IPS-18c (cell line): ENCODE measurements at regions not wholly inside any gene's neighbourhood (a gene's known extent, or its start where the extent isn't known, plus 50 kb on each side); places are given as distances from the start of the nearest gene placed in this dataset.

Experiments used
- H3K4me3 ChIP-seq: 2 replicates; pipeline ENCODE4 v1.7.0; 2013; ENCODE audit warnings: low read depth, mild to moderate bottlenecking, low read length, moderate library complexity; ENCODE audit not compliant: insufficient read depth
- H3K9me3 ChIP-seq: one replicate; pipeline ENCODE4 v1.6.1; 2013; ENCODE audit warnings: mild to moderate bottlenecking, low read length, moderate library complexity; ENCODE audit not compliant: control insufficient read depth, insufficient read depth

DNA sequence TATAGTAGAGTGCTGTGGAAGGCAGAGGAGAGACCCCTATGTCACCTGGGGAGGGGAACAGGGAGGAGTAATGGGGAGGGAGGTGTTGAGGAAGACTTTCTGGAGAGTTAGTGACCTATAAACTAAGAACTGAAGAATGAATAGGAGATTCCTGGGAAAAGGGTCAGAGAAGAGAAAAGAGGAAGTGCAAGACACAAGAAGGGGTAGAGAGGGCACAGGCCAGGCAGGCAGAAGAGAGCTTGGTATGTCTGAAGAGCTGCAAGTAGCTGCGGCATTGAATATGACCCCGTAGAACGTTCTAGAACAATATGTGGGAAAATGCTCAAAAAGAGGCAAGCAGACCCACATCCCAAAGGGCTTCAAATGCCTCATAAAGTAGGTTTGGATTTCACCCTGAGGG lies 361.2 kb downstream of the PRDM2 start:
- H3K4me3 ChIP-seq = no peak overlapping the region
- no peaks in the 10 kb centered on the region for H3K9me3 ChIP-seq

DNA sequence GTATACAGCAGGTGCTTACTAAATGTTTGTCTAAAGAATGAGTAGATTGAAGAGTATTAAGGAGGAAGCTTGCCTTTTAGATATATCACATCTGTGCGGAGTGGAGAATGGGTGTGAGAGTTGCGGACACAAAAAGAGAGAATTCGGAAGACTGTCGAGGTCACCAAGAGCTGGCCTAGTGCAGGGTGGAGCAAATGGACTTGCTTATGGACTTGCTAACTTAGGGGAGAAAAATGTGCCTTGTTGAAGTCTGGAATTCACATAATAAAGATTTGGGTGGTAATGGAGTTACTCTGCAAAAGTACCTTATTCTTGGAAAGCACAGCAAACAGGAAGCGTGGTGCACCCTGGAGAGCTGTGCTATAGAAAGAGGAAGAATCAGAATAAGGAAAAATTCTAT lies 361.7 kb downstream of the PRDM2 start:
- no peaks in the 10 kb centered on the region for H3K9me3 ChIP-seq
- H3K4me3 ChIP-seq = no peak overlapping the region

DNA sequence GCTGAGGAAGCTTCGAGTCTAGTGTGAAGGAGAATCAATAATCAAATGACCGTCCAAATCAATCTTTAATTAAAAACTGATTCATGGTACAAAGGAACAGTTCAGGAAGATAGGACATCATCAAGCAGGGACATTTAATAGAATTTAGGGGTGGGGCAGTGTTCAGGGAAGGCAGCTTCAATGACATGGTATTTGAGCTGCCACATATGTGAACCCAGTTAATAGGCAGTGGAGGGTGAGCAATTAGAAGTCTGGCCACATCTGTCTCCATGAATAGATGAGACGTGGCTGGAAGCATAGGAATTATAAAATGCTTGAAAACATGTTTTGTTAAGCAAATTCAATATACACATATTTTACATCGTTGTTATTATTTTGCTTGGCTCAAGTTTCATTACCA lies 362.7 kb downstream of the PRDM2 start:
- no peaks in the 10 kb centered on the region for H3K9me3 ChIP-seq
- H3K4me3 ChIP-seq = no peak overlapping the region

DNA sequence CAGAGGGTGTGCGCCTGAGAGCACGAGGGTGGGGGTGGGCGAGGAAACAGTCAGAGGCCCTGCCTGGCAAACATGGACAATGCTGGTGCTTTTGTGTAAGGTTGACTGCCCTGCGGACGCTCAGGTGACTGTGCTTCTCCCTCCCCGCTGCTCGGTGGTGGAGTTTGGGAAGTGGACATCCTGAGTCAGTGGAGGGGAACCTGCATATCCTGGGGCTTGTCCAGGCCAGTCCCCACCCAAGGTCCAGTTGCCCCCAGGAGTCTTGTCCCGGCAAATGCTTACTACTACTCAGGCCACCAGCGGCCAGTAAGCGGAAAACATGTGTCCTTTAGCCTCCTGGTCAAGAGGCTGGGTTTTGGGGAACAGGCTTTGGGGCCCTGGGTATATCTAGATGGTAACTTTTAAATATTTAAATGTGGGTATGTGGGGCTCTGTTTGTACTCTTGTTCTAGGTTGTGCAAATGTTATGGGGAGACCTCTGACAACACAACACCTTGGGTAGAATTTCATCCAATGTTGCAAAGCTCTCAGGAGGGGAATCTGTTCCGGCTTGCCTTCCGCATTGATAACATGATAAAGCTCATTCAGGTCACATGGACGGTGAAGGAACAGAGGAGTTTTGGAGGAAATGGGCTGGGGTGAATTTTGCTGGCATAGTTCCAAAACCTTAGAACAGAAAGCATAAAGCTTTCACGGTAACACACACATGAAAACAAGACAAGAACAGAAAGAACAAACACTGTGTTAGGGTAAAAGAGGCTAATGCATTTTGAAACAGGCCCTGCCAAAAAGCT lies 364.9 kb downstream of the PRDM2 start:
- H3K4me3 ChIP-seq = no peak overlapping the region
- no peaks in the 10 kb centered on the region for H3K9me3 ChIP-seq

DNA sequence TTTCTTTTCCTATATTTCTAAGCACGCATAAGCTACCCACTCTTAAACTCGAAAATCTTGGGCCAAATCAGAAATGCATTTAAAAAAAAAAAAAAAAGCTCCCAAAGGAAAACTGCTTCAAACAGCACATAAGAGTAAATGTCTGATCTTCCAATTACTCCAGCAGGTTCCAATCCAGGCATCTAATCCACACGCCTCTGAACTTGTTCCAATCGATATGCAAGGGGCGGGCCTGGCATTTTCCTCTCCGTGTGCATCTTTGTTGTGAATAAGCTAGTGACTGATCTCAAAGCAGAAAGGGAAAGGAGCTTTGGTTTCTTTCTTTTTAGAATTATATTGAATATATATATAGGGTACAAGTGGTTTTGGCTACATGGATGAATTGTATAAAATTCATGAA lies 365.5 kb downstream of the PRDM2 start:
- H3K4me3 ChIP-seq = no peak overlapping the region
- no peaks in the 10 kb centered on the region for H3K9me3 ChIP-seq

DNA sequence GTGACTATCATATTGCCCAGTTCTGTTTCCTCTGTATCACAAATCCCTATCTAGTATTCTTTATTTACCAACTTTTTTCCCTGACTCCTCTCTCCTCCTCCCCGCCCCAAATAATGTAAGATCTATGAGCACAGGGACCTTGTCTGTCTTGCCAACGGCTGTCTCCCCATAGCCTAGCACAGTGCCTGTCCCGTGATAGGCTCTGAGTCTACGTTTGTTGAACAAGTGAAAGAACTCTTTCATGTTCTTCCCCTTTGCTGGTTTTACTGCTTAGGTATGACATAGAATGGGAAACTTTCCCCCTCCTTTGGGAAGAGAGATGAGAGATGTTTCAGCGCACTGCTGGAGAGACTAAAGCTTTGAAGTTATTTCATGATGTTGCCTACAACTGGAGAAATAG lies 367.0 kb downstream of the PRDM2 start:
- H3K9me3 ChIP-seq = no peaks in the 10 kb centered on the region

DNA sequence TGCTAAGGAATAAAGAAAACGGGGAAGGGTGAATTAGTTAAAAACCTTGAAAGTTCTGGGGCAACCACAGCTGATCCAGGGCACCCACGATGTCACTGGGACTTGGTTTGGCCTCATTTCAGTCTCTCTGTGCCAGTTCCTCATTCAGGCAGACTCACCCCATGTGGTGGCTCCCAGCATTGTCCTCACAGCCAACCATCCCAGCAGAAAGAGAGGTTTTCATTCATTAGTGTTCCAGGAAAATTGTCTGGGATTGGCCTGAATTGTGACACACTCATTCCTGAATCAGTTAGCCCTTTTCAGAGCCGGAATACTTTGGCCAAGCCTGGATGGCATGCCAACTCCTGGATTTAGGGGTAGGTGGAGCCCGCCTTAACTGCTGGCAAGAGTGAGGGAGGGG lies 367.7 kb downstream of the PRDM2 start:
- Histone ChIP-seq H3K9me3 (no peaks in the 10 kb centered on the region), H3K4me3 (no peak overlapping the region)

More for the DNA sequence above, 367.0 kb downstream of the PRDM2 start:
- H3K4me3 ChIP-seq = no peak overlapping the region

DNA sequence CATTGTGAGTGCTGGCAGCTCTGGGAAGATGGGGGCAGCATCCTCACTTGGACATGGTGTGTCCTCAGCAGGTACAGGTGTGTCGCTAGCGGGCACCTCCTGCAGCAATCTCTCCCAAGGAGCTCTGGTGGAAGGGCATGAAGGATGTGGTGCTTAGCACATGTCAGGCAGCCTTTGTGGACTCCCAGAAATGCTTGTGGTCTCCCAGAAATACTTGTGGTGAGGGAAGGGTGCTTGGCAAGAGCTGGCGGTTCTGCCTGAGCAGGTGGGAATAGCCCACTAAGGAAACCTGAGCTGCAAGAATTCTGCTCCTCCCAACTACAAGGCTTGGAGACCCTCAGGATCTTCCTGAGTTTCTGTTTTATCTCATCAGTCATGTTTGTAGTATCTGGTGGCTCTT lies 371.6 kb downstream of the PRDM2 start:
- Histone ChIP-seq H3K9me3 (no peaks in the 10 kb centered on the region), H3K4me3 (no peak overlapping the region)

DNA sequence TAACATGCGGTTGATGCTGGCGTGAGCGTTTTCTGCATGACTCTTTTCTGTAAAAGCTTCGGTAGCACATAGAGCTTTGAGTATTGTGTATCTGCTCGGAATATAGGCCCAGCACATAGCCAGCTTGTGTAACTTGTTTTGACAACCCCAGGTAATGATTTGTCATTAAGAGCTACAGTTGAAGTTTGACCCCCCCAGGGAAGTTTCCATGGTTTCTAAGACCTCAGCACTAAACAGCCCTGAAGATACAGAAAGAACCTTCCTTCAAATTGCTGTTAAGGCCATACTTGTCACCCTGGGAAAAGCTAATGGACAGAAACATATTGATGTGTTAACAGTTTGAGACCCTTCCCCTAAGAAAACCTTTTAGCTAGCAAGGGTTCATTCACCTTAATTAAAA lies 380.7 kb downstream of the PRDM2 start:
- H3K9me3 ChIP-seq = no peaks in the 10 kb centered on the region
- no peak overlapping the region for H3K4me3 ChIP-seq

DNA sequence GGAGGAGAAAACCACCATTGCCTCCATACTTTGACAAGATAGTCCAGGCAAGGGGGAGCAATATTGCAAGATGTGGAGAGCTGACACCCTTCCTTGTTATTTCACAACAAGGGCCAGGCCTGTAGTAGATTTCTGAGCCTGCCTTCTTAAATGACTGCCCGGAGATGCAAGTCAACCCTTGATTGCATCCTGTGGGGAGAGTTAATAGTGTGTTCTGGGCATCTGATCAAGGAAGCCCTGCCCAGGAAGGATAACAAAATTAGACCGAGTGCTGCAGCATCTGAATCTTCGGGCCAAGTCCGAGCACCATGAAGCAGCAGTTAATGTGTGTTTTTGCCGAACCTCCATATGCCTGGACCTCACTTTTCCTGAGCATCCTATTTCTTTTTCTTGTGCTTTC lies 382.3 kb downstream of the PRDM2 start:
- Histone ChIP-seq H3K4me3 (no peak overlapping the region), H3K9me3 (no peaks in the 10 kb centered on the region)

DNA sequence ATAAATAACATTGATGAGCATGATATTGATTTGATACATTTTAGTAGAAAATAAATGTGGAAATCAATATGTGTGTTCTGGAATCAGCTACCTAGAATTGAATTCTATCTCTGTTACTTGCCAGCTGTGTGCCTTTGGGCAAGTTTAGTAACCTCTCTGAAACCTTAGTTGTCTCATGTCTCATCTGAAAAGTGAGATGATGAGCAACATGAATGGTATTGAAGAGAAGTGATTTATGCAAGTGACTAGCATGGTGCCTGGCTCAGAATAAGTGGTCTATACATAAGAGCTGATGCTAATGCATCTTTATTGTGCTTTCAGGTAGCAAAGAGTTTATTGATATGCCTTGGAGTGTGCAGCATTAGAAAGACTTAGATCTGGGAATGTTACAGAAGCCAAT lies 383.3 kb downstream of the PRDM2 start:
- H3K4me3 ChIP-seq = no peak overlapping the region
- no peaks in the 10 kb centered on the region for H3K9me3 ChIP-seq

DNA sequence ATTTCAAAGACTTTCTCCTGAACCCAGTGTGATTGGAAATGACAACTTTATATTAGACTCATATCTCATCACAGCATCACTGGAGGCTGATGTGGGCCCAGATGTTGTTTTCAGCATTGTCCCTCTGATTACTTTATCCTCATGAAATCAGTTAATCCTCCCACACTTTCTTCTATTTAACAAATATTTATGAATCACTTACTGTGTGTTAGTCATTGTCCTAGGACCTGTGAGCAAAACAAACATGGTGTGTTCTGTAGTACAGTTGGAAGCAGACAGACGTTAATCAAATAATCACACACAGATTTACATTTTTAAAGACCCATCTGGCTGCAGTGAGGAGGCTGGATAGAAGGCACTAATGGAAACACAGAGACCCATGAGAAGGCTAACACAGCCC lies 383.7 kb downstream of the PRDM2 start:
- Histone ChIP-seq H3K9me3 (no peaks in the 10 kb centered on the region), H3K4me3 (no peak overlapping the region)

DNA sequence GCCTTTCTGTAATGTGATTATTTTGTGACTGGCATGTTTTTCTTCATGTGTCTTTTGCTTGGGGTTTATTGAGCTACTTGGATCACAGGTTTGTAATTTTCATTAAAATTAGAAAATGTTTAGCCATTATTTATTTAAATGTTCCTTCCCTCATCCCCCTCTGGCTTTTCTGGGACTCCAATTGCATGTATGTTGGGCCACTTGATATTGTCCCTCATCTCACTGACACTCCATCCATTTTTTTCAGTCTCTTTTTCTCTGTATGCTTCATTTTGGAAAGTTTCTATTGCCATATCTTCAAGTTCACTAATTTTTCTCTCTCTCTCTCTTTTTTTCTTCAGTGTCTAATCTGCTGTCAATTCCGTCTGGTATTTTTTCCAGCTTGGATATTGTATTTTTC lies 390.1 kb downstream of the PRDM2 start:
- H3K4me3 ChIP-seq = no peak overlapping the region
- H3K9me3 ChIP-seq = no peaks in the 10 kb centered on the region

DNA sequence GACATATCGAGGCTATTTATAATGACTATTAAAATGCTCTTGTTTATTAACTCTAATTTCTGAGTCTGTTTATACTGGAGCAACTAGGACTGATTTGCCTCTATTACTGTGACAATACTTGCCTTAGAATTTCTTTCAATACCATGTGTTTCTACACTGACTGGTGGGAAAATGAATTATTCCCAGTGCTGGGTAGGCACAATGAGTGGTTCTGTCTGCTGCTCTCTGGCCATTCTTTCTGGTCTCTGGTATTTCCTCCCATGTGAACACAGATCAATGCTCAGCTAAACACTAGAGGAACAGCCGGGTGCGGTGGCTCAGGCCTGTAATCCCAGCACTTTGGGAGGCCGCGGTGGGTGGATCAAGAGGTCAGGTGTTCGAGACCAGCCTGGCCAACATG lies 390.5 kb downstream of the PRDM2 start:
- H3K4me3 ChIP-seq = no peak overlapping the region
- no peaks in the 10 kb centered on the region for H3K9me3 ChIP-seq

DNA sequence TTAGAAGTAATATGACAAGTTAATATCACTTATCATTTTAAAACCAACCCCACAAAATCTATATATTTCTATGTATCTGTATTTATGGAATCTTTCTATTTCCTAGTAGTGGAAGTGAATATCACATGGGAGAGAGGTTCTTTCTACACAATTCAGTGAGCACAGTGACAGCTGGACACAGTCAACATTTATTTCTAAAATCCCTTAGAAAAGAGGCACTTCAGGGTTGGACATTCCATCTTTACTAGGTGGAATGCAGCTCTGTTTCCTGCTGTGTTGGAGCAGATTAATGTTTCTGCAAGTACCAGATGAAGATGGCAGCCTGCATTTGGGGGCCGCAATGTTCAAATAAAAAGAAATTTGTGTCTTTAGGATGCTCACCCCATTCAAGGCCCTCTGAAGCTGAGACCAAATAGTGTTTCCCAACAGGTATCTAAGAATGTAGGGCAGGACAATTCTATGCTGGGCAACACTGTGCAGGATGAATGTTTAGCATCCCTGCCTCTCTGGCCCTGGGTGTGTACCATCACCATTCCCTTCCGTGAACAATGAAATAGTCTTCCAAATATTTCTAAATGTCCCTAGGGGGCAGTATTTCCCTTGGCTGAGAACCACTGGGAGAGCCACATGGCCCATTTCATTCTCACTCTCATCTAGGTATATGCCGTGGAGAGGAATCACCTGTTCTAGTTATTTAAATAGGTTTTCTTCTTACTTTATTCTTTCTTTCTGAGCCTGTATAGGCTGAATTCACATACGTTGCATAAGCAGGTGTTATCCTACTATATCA lies 394.8 kb downstream of the PRDM2 start:
- no peaks in the 10 kb centered on the region for H3K9me3 ChIP-seq
- H3K4me3 ChIP-seq = no peak overlapping the region

DNA sequence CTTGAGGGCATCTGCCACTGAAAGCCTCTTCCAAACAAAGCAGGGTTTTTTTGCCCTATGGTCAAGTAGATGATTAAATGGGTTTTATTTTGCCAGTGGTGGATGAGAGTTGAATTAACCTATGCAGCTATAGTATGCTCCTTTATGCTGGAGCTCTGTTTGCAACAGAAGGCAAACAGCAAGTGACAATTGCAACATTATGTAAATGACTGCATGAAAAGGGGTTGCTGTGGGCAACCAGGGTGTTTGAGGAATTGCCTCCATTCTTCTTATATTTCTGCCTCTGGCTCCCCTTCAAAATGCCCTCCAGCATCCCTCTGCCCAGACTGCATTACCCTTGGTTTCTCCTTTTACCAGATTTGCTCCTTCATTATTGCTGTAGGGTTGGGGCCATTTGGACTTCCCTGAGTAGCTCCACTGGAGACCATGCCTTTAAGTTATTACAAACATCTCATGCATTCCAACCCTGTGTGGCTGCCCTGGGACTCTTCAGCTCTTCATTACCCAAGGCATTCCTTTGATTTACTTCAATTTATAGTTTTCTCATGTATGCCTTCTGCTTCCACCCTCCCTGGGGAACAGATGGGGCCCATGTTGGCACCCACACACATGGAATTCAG lies 398.4 kb downstream of the PRDM2 start:
- no peaks in the 10 kb centered on the region for H3K9me3 ChIP-seq
- H3K4me3 ChIP-seq = no peak overlapping the region

DNA sequence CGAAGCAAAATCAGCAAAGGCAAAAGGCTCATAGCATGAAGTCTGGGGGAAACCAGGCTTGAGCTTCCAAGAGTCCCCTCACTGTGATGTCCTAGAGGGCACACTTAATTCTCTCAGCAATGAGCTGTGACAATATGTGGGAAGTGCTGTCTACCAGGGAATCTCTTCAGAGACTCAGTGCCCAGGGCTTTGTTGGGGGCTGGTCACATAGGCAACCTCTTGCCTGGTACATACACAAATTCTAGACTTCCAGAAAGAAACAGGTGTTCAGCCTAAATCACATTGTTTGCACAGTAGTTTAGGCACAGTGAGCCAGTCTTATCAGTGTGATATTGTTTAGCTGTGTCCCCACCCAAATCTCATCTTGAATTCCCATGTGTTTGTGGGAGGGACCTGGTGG lies 400.5 kb downstream of the PRDM2 start:
- Histone ChIP-seq H3K9me3 (no peaks in the 10 kb centered on the region), H3K4me3 (no peak overlapping the region)

DNA sequence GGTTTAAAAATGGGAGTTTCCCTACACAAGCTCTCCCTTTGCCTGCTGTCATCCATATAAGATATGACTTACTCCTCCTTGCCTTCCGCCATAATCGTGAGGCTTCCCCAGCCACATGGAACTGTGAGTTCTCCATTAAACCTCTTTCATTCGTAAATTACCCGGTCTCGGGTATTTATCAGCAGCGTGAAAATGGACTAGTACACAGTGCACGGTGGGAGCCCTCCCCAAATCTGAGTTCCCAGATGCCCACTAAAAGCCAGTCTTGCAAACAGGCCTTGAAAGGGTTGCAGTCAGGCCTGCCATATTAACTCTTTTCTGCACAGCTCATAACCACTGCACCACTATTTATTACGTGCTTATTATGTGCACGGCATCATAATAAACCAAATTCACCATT lies 400.9 kb downstream of the PRDM2 start:
- H3K9me3 ChIP-seq = no peaks in the 10 kb centered on the region

More for the DNA sequence above, 400.9 kb downstream of the PRDM2 start:
- no peak overlapping the region for H3K4me3 ChIP-seq
